Ovary (tissue), 7 donors: ENCODE measurements at regions not wholly inside any gene's neighbourhood (a gene's known extent, or its start where the extent isn't known, plus 50 kb on each side); places are given as distances from the start of the nearest gene placed in this dataset.

ENCODE experiments used
- DNase-seq, 5 donors: peaks; one replicate each; pipeline ENCODE4 v3.0.0-alpha.2; 2019 to 2020
- H3K27ac ChIP-seq, 2 donors: fragments of 200-600 bp; one replicate each; pipeline versions ENCODE4 v1.5.1 to v1.8.0; 2019 to 2022
- H3K27me3 ChIP-seq: fragments of 200-600 bp; one replicate; pipeline ENCODE4 v1.8.0; 2022
- H3K36me3 ChIP-seq: fragments of 200-600 bp; sonication (generic); one replicate; pipeline ENCODE4 v1.5.1; 2019
- H3K4me1 ChIP-seq: one replicate; pipeline ENCODE4 v1.8.1; 2013; ENCODE audit warnings: mild to moderate bottlenecking, moderate library complexity; ENCODE audit not compliant: insufficient read depth
- H3K4me3 ChIP-seq: fragments of 200-600 bp; sonication (generic); one replicate; pipeline ENCODE4 v1.5.1; 2017
- H3K9me3 ChIP-seq, 2 donors: fragments of 200-600 bp in 1 of 2; sonication (generic) in 1 of 2; one replicate each; pipeline versions ENCODE4 v1.5.1 to v1.8.1; 2013 to 2019; ENCODE audit warnings: mild to moderate bottlenecking in 1 of 2, moderate library complexity in 1 of 2
- CTCF ChIP-seq, 3 donors: fragments of 450-650 bp in 2 of 3; fragments of 200-600 bp in 1 of 3; IDR thresholded peaks; one replicate each; pipeline versions ENCODE4 v1.5.1 to v1.8.0; 2016 to 2022; ENCODE audit warnings: antibody characterized with exemption in 3 of 3, mild to moderate bottlenecking in 1 of 3
- EP300 ChIP-seq: sonication (generic); formaldehyde crosslinking; IDR thresholded peaks from one replicate; pipeline ENCODE4 v1.6.1; 2017; ENCODE audit warnings: antibody characterized with exemption
- POLR2A ChIP-seq: fragments of 450-650 bp; IDR thresholded peaks from one replicate; pipeline ENCODE4 v1.6.1; 2017; ENCODE audit warnings: antibody characterized with exemption, mild to moderate bottlenecking, moderate library complexity
- WGBS, 3 donors: extraction: QIAGEN DNeasy Blood & Tissue Kit in 1 of 3; methylation state at CpG; one replicate each; pipeline versions ENCODE4 v1.1.5 to v1.1.7; 2013 to 2017; 5-methylcytosine and 5-hydroxymethylcytosine counted together
- intact Hi-C, 4 donors: fragments of 100-400 bp; cut with DNase I; formaldehyde crosslinking; loops; one replicate each; pipeline versions ENCODE4 v1.11.0 to v1.15.1; 2022 to 2023
- donor health status: DM: no; HTN: no; CAD: no; lungs with moderate emphysema.
- donor health status: DM: no; HTN: no; CAD: no.
- donor health status: Bipolar disorder and iron deficiency.
- donor health status: DM: no; HTN: no; CAD: no.
- donor health status: DM: yes; HTN: yes; CAD: no.

GRCh38 chr6:9943026-9943425 lies 471.8 kb downstream of the TFAP2A start:
- intact Hi-C loops: no loop called here
- no peak overlapping the region for H3K27ac ChIP-seq
- TF ChIP-seq EP300: no peak
- TF ChIP-seq CTCF (IDR thresholded peaks at IDR 0.05): no peak
- TF ChIP-seq POLR2A: no peak
- H3K27me3 ChIP-seq: no peaks in the 10 kb centered on the region
- DNase-seq: no peak
- WGBS, 3 donors: 77 to 87% (median 86%) methylated on average over 9 of the region's 9 CpGs
- no peak overlapping the region for H3K4me3 ChIP-seq
- no peaks in the 10 kb centered on the region for H3K36me3 ChIP-seq
- no peaks in the 10 kb centered on the region for H3K4me1 ChIP-seq
- no peaks in the 10 kb centered on the region for H3K9me3 ChIP-seq

- intact Hi-C loops: no loop called here
- WGBS, 3 donors: 92 to 97% (median 94%) methylated on average over 26 of the region's 26 CpGs
- Histone ChIP-seq H3K36me3 (no peaks in the 10 kb centered on the region), H3K4me1 (no peaks in the 10 kb centered on the region), H3K27ac (no peak overlapping the region), H3K4me3 (no peak overlapping the region), H3K9me3 (no peaks in the 10 kb centered on the region), H3K27me3 (no peaks in the 10 kb centered on the region)
- DNase-seq: no peak
- TF ChIP-seq POLR2A (no peak), EP300 (no peak), CTCF (IDR thresholded peaks at IDR 0.05) (no peak)
These were observed 472.7 kb downstream of the TFAP2A start for GRCh38 chr6:9942131-9942530.

DNA sequence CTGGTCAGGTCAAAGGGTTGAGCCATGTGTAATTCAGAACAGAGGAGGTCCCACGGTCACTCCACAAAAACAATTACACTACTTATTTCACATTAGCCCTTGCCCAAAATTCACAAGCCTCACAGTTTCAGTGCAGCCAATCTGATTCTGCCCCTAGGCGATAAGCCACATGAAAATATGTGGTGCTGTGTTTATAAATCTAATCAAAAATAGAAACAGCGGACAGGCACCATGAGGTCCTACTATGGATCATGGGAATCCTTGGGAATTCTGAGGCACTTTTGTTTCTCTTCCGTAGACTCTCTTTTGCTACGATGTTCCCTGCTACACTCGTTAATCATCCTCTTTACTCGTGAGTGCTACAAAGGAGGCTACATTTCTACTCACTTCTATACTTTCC lies 476.1 kb downstream of the TFAP2A start:
- H3K4me3 ChIP-seq: no peak overlapping the region
- intact Hi-C loops: no loop called here
- WGBS, 3 donors: 48 to 50% (median 48%) methylated on average over 7 of the region's 7 CpGs
- H3K27me3 ChIP-seq: no peaks in the 10 kb centered on the region
- no peaks in the 10 kb centered on the region for H3K4me1 ChIP-seq
- no peak for DNase-seq
- no peaks in the 10 kb centered on the region for H3K9me3 ChIP-seq
- no peaks in the 10 kb centered on the region for H3K36me3 ChIP-seq
- TF ChIP-seq CTCF (IDR thresholded peaks at IDR 0.05): no peak
- no peak for TF ChIP-seq EP300
- TF ChIP-seq POLR2A: no peak
- H3K27ac ChIP-seq: no peak overlapping the region

- H3K9me3 ChIP-seq: no peaks in the 10 kb centered on the region
- no peak overlapping the region for H3K4me3 ChIP-seq
- H3K27me3 ChIP-seq: no peaks in the 10 kb centered on the region
- H3K4me1 ChIP-seq: no peaks in the 10 kb centered on the region
- H3K27ac ChIP-seq: no peak overlapping the region
- 74 to 81% (median 78%) methylated on average over 13 of the region's 13 CpGs for WGBS, 3 donors
- no peaks in the 10 kb centered on the region for H3K36me3 ChIP-seq
- TF ChIP-seq POLR2A (no peak), CTCF (IDR thresholded peaks at IDR 0.05) (no peak), EP300 (no peak)
- no peak for DNase-seq
- intact Hi-C loops: no loop called here
These were observed 477.7 kb downstream of the TFAP2A start for GRCh38 chr6:9937031-9937763.
